GM18507 (cell line): ENCODE measurements at regions not wholly inside any gene's neighbourhood (a gene's known extent, or its start where the extent isn't known, plus 50 kb on each side); places are given as distances from the start of the nearest gene placed in this dataset.
"Not testable (repeated sequence)": the region's sequence is repeated elsewhere in the genome, so short reads cannot be mapped to it uniquely, and the experiment has no call there.

Source experiments
- DNase-seq: peaks from one replicate; pipeline ENCODE4 v3.0.0; 2011; ENCODE audit warnings: low read depth; ENCODE audit not compliant: insufficient read length; ENCODE audit errors: extremely low spot score
- FAIRE-seq: peaks from 2 replicates; lab custom pipeline; 2011; peaks lifted over from hg19 to GRCh38; lab: Jason Lieb, UNC

DNA sequence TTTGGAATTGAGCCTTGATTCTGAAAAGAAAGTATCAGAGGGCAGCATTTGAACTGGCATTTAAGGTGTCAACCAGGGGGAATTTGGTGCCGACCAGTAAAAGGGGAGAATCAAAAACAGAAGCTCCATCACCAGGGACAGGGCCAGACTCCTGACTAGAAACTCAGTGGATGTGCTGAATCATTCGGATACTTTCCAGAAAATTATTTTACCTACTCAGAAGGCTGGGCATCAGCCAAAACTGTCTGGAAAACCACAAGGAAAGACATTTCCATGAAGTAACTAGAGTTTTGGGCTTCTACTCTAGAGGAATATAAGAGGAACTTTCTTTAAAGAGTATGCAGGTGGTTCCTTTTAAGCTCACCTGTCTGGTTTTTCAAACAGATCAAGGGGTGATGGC, 756.6 kb downstream of the RNF144A start:
- no peak for FAIRE-seq
- no peak for DNase-seq

DNA sequence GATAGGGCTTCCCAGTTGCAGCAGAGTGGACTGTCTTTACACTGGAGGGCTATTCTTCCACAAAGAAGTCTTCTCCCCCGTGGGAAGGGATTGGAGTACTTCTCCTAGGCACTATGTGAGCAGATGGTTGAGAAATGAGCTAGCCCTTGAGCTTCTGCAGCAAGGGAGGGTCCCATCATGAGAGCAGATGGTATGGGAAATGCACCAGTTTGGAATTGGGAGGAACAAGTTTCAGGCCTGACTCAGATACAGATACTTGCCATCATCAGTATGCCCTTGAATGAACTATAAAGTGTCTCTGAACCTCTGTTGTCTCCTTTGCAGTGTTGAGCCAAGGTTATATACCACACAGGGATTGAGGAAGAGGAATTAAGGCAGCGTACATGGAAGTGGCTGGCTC, 757.4 kb downstream of the RNF144A start:
- FAIRE-seq, result no peak
- DNase-seq, result no peak

GRCh38 chr2:7676714-7677113, 759.5 kb downstream of the RNF144A start:
- no peak for FAIRE-seq

DNA sequence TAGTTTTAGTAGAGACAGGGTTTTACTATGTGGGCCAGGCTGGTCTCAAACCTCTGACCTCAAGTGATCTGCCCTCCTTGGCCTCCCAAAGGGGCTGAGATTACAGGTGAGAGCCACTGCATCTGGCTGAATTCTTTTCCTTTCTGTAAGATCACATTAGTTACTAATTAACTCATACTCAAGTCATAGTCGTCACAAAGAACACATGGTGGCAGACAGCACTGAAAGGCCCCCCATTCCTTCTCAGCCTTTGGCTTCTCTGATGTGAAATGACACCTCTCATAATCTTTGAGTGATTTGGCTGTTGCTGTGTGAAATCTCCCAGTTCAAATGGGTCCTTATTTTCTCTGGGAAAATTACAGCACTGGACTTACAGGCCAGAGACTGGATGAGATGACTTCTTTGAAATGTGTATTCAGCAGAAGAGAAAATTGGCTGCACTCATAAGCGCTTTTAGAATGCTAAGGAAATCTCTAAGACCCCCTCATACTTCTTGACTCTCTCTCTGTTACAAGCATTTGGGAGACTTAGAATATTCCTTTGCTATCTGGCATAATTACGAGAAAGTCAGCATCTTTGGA, 764.8 kb downstream of the RNF144A start:
- DNase-seq, result no peak
- FAIRE-seq, result no peak

More at GRCh38 chr2:7676714-7677113, 759.5 kb downstream of the RNF144A start:
- no peak for DNase-seq

- no peak for DNase-seq
- no peak for FAIRE-seq
Observed at GRCh38 chr2:7683196-7683595, 766.0 kb downstream of the RNF144A start.

- no peak for FAIRE-seq
- DNase-seq, result no peak
Observed at GRCh38 chr2:7683708-7684107, 766.5 kb downstream of the RNF144A start.

- DNase-seq (no peak), FAIRE-seq (no peak)
Observed at GRCh38 chr2:7685342-7686015, 768.3 kb downstream of the RNF144A start.

GRCh38 chr2:7686016-7686385, 768.8 kb downstream of the RNF144A start:
- FAIRE-seq, result no peak
- no peak for DNase-seq

DNA sequence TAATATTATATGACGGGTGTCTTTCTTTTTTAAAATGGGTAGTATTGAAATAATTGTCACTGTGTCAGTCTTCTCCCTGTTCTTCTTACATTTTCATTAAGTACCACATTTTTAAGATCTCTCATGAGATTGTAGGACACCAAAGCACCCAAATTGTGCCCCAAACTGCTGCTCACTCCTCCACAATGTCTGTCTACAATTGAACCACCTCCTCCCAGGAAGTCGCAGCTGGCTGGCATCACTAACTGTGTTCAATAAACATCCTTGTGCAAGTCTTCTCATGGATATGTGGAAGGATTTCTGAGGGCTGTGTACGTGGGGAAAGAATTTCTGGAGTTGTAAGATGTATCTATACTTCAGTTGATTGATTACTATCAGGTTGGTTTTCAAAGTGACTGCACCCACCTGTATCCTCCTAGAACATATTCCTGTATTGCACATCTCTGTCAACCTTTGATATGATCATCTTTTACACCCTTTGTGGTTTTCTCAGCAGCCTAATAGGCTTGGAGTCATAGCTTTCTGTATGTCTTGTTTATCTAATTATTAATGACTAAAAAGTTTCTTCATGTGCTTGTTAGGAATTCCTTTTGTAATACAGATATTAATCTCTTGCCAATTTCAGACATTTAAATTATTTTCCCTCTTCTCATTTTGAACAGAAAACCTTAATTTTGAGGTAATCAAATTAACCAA, 774.9 kb downstream of the RNF144A start:
- DNase-seq, result no peak
- no peak for FAIRE-seq

GRCh38 chr2:7692657-7693161, 775.5 kb downstream of the RNF144A start:
- no peak for FAIRE-seq
- no peak for DNase-seq

DNA sequence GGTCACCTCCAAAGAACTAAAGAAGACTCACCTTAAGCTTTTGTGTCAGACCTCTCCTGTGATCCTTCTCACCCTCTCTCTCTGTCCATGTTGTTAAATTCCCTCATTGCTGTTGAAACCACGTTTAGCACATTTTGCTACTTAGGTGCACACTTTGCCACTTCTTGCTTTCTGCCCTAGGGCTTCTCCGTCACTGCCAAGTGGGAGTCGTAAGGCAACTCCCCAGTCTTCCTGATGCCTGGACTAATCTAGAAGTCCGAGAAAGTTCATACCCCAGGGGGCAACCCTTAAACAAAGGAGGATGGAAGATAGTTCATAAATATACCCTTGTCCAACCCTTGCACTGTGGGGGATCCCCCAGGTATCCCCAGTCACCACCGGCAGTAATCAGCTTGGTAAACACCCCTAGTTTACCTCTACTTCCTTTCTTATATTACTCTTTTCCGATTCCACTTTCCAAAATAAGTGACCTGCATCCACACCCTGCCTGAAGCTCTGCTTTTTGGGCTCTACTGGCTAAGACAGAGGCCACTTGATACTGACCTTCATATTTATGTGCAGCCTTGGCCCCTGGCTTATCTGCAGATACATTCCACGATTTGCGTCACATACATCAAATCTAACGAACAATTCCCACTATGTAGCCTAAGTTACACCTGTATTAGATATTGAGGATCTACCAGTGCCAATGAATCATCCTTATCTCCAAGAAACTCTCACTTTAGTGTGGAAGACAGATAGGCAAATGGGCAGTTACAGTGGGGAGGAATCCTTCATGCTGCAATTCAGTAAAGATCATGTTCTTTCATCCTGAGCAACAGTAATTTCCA, 776.2 kb downstream of the RNF144A start:
- FAIRE-seq, result no peak
- DNase-seq, result no peak

- DNase-seq (no peak), FAIRE-seq (peak; percentile 26)
Observed at GRCh38 chr2:7694076-7694985, 777.1 kb downstream of the RNF144A start.

GRCh38 chr2:7696556-7696955, 779.3 kb downstream of the RNF144A start:
- not testable (repeated sequence) for DNase-seq, FAIRE-seq

DNA sequence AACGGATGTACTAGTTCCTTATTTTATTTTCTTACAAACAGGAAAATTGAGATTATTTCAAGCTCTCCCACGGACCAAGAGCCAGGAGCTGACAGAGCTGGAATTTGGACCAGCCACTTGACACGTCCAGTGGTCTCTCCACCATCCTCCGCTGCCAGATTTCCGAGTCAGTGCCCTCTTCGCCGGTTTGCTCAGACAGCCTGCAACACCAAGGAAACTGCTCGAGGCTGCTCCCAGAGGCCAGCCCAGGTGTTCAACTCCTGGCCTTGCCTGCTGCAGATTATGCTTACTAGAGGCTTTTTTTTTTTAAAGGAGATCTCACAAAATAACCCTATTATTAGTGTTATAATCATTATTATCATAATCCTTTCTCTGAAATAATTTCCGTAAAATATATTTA, 779.8 kb downstream of the RNF144A start:
- FAIRE-seq (no peak), DNase-seq (no peak)

- FAIRE-seq, result no peak
Observed at GRCh38 chr2:7701791-7702190, 784.6 kb downstream of the RNF144A start.

DNA sequence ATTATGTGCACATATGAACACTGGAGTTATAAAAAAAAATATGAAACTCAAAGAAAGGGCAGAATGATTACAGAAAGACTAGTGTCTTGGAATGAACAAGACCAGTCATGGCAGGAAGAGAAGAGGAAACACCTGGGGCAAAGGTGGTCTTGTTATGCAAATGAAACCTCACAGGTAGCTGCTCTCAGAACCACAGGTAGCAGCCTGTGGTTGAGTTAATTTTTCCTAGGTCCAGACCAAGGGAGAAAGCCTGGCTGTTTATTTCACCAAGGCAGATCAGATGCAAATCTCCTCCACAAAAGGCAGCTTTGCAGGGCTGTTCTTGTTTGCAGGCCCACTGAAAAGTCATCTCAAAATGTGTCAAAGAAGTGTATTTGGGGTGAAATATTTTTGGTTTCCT, 785.8 kb downstream of the RNF144A start:
- DNase-seq (no peak), FAIRE-seq (peak; percentile 76)

More at GRCh38 chr2:7701791-7702190, 784.6 kb downstream of the RNF144A start:
- DNase-seq, result no peak

DNA sequence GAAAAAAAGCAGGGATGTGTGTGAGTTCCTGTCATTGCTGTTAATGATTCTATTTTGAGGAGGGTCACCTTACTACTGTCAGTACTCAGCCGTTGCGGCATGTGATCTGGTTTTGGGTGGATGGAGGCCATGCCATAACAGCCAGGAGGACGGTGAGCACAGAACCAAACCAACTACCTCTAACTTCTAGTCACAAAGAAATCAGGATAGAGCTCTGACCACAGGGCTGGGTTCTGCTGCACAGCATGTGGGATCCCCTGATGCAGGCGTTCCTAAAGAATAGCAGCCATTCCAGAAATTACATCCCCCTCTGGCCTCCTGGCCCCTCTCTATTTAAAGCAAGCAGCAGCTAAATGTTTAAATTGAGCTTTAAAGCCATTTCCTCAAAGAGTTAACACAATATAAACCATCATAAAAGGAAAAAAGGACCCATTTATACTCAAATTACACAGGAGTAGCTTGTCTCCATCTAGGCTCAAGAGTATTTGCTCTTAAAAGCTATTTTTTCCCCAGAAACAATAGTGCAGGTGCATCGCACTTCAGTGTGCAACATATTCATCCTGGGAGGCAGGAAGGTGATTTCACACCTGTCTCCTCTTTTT, 786.4 kb downstream of the RNF144A start:
- DNase-seq (no peak), FAIRE-seq (no peak)

DNA sequence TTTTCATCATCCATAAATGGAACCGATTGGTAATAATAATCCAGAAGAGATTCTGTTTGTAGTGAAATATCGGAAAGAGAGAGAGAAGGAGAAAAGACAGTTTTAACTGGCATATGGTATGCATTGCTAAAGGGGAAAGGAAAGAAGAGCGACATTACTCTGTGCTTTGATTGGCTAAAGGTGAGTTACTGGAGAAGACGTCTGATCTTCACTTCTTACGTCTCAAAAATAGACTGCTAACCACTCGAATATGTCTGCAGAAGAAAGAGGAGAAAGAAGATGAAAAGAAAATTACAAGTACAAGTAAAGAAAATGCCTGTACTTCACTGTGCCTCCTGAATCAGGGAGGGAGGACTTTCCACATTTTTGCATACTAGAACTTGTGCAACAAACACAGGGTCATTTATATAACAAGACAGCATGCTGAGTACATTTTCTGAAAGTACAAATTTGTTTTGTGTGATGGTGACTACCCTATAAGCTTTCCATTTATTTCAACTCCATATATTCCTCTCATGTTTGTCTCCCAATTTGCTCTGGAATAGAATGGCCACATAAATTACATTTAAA, 787.2 kb downstream of the RNF144A start:
- FAIRE-seq, result no peak
- no peak for DNase-seq
